AG09309 (cell line): ENCODE measurements at regions not wholly inside any gene's neighbourhood (a gene's known extent, or its start where the extent isn't known, plus 50 kb on each side); places are given as distances from the start of the nearest gene placed in this dataset.

Source experiments
- DNase-seq: peaks from one replicate; pipeline ENCODE4 v3.0.0-alpha.2; 2010; ENCODE audit warnings: low read depth
- H3K4me3 ChIP-seq: 2 replicates; pipeline ENCODE4 v1.5.1; 2011; ENCODE audit warnings: mild to moderate bottlenecking, low read depth, low read length, moderate library complexity; ENCODE audit not compliant: control insufficient read depth
- TF ChIP-seq, protein P1 (sequence below): IDR thresholded peaks from 2 replicates; pipeline ENCODE4 v1.5.1; 2011; ENCODE audit warnings: mild to moderate bottlenecking, low read depth, low read length, inconsistent platforms; ENCODE audit not compliant: insufficient read depth, control insufficient read depth; ENCODE audit errors: missing control alignments

DNA sequence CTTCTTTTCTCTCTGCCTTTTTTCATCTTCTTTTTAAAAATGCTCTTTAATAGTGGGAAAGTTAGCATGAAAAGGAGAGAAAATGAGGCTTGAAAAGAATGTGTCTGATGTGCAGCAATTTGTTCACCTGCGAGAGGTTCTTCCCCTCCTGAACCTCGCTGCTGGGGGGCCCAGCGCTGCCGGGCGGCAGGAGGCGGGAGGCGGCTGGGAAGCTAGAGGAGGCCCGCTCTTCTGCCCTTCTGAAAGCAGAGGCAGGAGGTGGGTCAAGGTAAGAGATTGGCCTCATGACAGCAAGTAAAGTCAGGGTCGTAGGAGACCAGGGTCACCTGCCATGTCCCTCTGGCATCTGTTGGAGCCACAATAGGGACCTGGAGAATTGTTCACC, 78.6 kb upstream of the TNRC6C start:
- TF ChIP-seq, protein P1, sequence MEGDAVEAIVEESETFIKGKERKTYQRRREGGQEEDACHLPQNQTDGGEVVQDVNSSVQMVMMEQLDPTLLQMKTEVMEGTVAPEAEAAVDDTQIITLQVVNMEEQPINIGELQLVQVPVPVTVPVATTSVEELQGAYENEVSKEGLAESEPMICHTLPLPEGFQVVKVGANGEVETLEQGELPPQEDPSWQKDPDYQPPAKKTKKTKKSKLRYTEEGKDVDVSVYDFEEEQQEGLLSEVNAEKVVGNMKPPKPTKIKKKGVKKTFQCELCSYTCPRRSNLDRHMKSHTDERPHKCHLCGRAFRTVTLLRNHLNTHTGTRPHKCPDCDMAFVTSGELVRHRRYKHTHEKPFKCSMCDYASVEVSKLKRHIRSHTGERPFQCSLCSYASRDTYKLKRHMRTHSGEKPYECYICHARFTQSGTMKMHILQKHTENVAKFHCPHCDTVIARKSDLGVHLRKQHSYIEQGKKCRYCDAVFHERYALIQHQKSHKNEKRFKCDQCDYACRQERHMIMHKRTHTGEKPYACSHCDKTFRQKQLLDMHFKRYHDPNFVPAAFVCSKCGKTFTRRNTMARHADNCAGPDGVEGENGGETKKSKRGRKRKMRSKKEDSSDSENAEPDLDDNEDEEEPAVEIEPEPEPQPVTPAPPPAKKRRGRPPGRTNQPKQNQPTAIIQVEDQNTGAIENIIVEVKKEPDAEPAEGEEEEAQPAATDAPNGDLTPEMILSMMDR = no peak
- DNase-seq = no peak
- no peak overlapping the region for H3K4me3 ChIP-seq

DNA sequence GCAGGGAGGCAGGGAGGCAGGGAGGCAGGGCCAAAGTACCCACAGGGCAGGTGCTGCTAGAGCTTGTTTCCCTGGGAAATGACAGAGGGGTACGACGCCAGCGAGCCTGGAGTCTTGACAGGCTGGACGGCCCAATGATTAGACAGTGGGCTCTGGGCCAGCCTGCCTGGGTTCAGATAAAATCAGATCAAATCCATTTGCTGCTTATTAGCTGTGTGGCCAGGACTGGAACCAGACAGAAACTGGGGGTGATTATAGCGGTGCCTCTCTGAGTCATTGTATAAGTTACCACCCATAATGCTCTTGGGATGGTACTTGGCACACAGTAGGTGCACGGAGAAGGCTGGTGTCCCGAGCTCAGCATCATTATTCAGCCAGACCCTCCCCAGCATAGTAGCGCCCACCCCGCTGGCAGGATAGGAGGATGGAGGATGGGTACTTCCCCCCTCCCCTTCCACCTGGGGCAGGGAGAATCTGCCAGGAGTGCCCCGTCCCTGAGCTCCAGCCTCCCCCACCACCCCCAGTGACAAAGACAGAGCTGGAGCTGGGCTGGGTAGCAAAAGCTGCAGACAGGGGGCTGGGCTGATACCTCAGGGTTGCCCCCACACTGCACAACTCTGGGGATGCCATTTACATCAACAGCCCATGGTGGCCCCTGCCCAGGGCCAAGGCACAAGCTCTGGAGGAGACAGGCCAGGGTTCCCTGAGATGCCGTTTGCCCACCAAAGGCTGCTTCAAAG, 77.6 kb upstream of the TNRC6C start:
- TF ChIP-seq, protein P1 = no peak
- DNase-seq = no peak
- no peak overlapping the region for H3K4me3 ChIP-seq

DNA sequence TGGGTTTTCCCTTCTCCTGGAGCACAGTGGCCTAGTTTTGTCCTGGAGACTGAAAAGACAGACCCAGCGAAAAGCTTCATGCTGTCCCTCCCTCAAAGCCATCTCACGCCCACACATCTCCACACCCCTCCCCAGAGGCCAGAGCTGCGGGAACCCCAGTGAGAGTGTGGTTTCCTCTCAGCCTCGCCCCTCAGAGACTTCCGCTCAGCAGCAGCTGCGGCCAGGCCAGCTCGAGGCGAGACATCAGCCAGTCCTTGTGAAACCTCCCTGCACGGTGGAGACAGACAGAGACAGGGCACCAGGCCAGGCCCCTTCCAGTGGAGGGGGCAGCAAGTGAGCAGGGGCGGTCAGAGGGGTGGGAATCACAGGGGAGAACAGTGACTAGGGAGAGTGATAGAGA, 77.0 kb upstream of the TNRC6C start:
- H3K4me3 ChIP-seq = no peak overlapping the region
- DNase-seq = peak; percentile 16
- TF ChIP-seq, protein P1 = no peak

DNA sequence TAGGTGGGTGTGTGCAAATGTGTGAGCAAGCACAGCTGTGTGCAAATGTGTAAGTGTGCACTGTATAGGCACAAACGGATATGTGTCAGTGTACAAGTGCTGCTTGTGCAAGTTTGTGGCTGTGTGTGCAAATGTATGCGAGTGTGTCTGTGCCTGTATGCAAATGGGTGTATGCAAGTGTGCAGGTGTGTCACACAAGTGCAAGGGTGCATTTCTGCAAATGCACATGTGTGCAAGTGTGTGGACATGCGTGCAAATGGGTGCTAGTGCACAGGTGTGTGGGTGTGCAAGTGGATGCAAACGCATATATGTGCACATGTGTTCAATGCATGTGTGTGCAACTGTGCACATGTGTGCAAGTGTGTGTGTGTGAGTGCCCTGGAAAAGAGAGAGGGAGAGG, 76.5 kb upstream of the TNRC6C start:
- H3K4me3 ChIP-seq = no peak overlapping the region
- no peak for DNase-seq

DNA sequence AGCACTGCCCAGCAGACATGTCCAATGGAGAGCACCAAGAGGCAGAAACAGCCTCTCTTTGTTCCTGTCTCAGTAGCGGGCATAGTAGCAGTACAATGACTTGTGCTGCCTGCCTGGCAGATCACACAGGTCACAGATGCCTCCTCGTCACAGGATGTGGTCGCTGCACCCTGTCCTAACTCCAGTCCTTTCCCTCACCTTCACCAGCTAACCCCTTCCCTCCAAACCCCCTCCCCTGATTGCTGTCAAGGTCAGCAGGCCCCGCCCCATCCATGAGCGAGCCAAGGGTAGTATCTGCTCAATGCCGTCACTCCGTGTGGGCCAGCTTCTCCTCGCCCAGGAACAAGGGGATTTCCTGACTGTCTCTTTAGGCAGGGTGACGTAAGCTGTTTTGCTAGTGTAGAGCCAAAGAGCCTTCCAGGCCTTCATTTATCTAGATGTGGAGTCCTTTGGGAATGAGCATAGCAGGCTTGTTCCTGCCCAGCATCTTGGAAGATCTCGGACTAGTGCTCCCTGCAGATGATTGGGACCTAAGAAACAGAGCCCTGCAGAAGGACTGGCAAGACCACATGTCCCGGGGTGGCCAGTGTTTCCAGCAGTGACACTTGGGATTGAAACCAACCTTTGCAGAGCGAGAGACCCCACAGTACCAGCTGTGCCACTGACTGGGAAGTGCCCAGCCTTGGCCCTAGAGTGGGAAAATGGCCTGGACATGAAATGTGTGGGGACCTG, 75.9 kb upstream of the TNRC6C start:
- TF ChIP-seq, protein P1 = no peak
- no peak for DNase-seq
- no peak overlapping the region for H3K4me3 ChIP-seq

More for the DNA sequence above, 76.5 kb upstream of the TNRC6C start:
- TF ChIP-seq, protein P1 = no peak

DNA sequence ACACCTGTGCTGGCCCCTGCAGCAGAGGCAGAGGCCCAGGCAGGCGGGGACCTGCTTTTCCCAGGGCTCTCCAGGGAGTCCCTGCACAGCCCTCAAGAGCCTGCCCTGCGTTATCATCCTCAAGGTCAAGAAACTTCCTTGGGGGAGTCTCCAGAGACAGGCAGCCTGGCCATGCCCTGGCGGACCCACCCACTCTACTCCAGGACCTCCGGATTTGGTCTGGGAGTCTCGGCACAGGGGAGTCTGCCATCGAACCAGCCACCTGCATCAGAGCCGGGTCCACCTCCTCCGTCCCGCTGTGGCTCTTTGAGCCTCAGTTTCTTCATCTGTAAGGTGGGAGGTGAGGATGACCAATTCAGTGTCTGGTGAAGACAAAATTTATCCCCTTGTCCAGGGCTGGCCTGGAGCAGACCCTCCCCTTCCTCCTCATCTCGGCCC, 75.3 kb upstream of the TNRC6C start:
- H3K4me3 ChIP-seq = no peak overlapping the region
- no peak for DNase-seq
- TF ChIP-seq, protein P1 = no peak

DNA sequence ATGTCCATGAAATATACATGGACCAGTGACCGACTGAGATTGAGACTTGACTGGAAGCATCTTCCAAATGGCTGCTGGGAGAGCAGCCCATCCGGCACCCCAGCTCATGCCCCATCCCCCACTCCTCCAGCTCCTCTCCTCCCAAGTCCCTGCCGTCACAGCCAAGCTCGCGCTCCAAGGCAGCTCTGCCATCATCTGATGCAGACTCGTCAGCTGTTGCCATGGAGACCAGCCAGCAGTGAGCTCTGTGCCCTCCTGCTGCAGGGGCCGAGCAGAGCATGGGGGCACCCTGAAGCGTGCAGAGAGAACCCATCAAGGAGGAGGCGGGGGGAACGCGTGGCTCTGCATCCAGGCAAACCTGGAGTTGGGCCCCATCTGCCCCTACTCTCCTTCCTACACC, 74.5 kb upstream of the TNRC6C start:
- DNase-seq = no peak
- no peak overlapping the region for H3K4me3 ChIP-seq
- TF ChIP-seq, protein P1 = no peak
